HFF-Myc (cell line): ENCODE measurements at regions not wholly inside any gene's neighbourhood (a gene's known extent, or its start where the extent isn't known, plus 50 kb on each side); places are given as distances from the start of the nearest gene placed in this dataset.
"Not testable (repeated sequence)": the region's sequence is repeated elsewhere in the genome, so short reads cannot be mapped to it uniquely, and the experiment has no call there.

ENCODE experiments used
- DNase-seq: peaks from one replicate; pipeline ENCODE4 v3.0.0-alpha.2; 2011; ENCODE audit warnings: low read depth; ENCODE audit errors: extremely low read depth
- H3K4me3 ChIP-seq: replicated peaks from 2 replicates; pipeline ENCODE4 v1.5.1; 2011; ENCODE audit warnings: low read depth, mild to moderate bottlenecking, control low read depth, low read length
- CTCF ChIP-seq: IDR thresholded peaks from 2 replicates; pipeline ENCODE4 v1.5.1; 2012; ENCODE audit warnings: mild to moderate bottlenecking, low read depth, low read length, control low read depth; ENCODE audit errors: missing control alignments

DNA sequence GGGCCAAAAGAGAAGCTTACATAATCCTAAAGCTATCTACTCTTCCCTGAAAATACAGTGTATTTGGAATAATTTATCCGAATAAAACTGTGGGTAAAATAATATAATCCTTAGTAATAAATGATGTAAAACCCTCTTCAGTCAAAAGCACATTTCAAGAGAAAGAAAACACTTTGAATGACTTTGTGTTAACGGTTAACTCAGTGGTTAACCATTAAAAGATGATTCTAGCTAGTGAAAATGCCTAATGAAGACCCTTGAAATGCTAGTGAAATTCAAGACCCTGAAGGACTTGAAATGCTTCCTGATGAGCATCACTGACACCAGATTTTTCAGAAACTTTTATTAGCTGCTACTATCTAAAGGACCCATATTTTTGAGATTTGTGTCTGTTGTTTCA, 70.7 kb downstream of the COX7C start:
- no peak for TF ChIP-seq CTCF
- DNase-seq = no peak
- H3K4me3 ChIP-seq = no peak overlapping the region

GRCh38 chr5:86689103-86689729, 71.5 kb downstream of the COX7C start:
- H3K4me3 ChIP-seq = no peak overlapping the region
- DNase-seq = no peak
- TF ChIP-seq CTCF = no peak

GRCh38 chr5:86709157-86709881, 91.6 kb downstream of the COX7C start:
- no peak for TF ChIP-seq CTCF
- no peak overlapping the region for H3K4me3 ChIP-seq
- DNase-seq = no peak

DNA sequence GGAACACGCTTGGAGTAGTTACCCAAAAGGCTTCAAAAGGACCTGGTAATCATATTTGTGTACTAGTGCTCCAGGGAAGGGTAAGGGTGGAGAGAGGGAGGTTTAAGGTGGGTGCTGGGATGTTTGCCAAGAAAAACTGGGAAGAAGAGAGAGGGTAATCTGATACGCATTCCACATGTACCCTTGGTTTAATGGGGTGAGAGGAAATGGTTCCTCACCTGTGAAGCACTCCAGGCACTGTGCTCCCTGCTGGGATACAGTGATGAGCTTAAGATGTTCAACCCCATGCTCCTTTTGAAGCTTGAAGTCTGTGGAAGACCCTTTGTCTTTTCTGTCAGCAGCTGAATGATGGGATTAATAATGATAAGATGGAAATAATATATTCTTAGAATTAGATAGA, 98.4 kb downstream of the COX7C start:
- H3K4me3 ChIP-seq = no peak overlapping the region
- no peak for TF ChIP-seq CTCF
- DNase-seq = no peak

- not testable (repeated sequence) for H3K4me3 ChIP-seq, DNase-seq
Observed at GRCh38 chr5:86731319-86732117, 113.8 kb downstream of the COX7C start.

DNA sequence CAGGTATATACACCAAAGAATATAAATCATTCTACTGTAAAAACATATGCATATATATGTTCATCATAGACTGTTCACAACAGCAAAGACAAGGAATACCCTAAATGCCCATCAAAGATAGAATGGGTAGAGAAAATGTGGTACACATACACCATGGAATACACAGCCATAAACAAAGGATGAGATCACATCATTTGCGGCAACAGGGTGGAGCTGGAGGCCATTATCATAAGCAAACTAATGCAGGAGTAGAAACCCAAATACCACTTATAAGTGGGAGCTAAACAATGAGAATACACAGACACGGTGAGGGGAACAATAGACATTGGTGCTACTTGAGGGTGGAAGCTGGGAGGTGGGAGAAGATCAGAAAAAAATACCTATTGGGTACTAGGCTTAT, 117.6 kb downstream of the COX7C start:
- H3K4me3 ChIP-seq = no peak overlapping the region
- TF ChIP-seq CTCF = no peak

DNA sequence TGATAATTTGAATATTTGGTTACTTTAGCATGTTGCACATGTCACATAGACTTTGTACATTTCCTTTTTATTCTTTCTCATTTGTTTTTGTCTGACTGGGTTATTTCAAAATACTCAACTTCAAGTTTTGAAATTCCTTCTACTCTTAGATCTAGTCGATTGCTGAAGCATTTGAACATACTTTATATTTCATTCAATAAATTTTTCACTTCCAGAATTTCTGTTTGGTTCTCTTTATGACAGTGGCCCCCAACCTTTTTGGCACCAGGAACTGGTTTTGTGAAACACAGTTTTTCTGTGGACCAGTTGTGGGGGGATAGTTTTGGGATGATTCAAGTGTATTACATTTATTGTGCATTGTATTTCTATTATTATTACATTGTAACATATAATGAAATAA, 119.8 kb downstream of the COX7C start:
- no peak overlapping the region for H3K4me3 ChIP-seq
- no peak for TF ChIP-seq CTCF
- no peak for DNase-seq

More for the DNA sequence above, 117.6 kb downstream of the COX7C start:
- DNase-seq = no peak
